OCI-LY3 (cell line): ENCODE measurements at regions not wholly inside any gene's neighbourhood (a gene's known extent, or its start where the extent isn't known, plus 50 kb on each side); places are given as distances from the start of the nearest gene placed in this dataset.
"Not testable (repeated sequence)": the region's sequence is repeated elsewhere in the genome, so short reads cannot be mapped to it uniquely, and the experiment has no call there.

Experiments used
- EZH2phosphoT487 ChIP-seq: fragments of 200-600 bp; shearing (Covaris generic); IDR thresholded peaks from 2 replicates; pipeline ENCODE4 v1.6.1; 2018; ENCODE audit warnings: antibody characterized with exemption, mixed run types, low read depth
- TF ChIP-seq, protein P1 (sequence below): fragments of 200-600, 300-600 bp; sonication (generic); IDR thresholded peaks from 2 replicates; pipeline ENCODE4 v1.5.1; 2014; ENCODE audit warnings: antibody characterized with exemption, low read length, low read depth

DNA sequence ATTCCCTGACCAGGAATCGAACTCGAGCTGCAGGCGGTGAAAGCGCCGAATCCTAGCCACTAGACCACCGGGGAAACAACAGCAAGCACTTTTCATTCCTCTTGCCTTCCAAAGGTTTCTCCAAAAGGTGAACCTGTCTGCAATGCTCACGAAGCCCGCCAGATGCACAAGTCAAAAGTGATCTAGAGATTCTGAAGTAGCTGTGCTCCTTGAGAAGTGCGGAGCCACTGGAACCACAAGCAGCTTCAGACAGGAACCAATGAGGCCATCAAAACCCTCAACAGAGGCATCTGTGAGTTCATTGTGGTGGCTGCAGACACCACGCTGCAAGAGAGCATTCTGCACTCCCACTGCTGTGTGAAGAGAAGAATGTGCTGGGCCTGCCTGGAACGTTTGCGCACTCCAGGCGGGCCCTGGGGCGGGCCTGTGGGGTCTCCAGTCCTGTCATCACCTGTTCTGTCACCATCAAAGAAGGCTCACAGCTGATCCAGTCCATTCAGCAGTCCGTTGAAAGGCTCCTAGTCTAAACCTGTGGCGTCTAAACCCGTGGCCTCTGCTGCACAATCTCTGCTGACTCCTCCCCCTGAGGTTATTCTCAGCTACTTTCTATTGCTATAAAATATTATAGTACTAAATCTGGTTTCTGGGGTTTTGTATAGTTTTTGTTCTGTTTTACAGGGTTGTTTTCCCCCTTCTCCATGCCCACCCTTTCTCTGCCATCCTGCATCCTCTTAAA is 89.5 kb upstream of the FCGR1A start:
- TF ChIP-seq, protein P1, sequence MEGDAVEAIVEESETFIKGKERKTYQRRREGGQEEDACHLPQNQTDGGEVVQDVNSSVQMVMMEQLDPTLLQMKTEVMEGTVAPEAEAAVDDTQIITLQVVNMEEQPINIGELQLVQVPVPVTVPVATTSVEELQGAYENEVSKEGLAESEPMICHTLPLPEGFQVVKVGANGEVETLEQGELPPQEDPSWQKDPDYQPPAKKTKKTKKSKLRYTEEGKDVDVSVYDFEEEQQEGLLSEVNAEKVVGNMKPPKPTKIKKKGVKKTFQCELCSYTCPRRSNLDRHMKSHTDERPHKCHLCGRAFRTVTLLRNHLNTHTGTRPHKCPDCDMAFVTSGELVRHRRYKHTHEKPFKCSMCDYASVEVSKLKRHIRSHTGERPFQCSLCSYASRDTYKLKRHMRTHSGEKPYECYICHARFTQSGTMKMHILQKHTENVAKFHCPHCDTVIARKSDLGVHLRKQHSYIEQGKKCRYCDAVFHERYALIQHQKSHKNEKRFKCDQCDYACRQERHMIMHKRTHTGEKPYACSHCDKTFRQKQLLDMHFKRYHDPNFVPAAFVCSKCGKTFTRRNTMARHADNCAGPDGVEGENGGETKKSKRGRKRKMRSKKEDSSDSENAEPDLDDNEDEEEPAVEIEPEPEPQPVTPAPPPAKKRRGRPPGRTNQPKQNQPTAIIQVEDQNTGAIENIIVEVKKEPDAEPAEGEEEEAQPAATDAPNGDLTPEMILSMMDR: not testable (repeated sequence)
- TF ChIP-seq EZH2phosphoT487: not testable (repeated sequence)
